ENCODE measurements at regions not wholly inside any gene's neighbourhood (a gene's known extent, or its start where the extent isn't known, plus 50 kb on each side); places are given as distances from the start of the nearest gene placed in this dataset.

GRCh38 chr14:85413836-85414526 is 116.0 kb upstream of the FLRT2 start:
- TF ChIP-seq MAX (IDR thresholded peaks at IDR 0.05; ENCODE audit: low read depth, low read length), result no peak
- TF ChIP-seq POLR2A (IDR thresholded peaks at IDR 0.05; ENCODE audit: extremely low read depth, insufficient read length), result no peak
- TF ChIP-seq CTCF (IDR thresholded peaks at IDR 0.05; ENCODE audit: low read depth, low read length), result no peak
- TF ChIP-seq MYC (IDR thresholded peaks at IDR 0.05; ENCODE audit: low read depth, low read length), result no peak
- no peak overlapping the region for H3K4me3 ChIP-seq (ENCODE audit: low read depth, low read length)
- DNase-seq (ENCODE audit: low read depth), result peak; percentile 53

- no peak overlapping the region for H3K4me3 ChIP-seq (ENCODE audit: low read depth, low read length)
- TF ChIP-seq MAX (IDR thresholded peaks at IDR 0.05; ENCODE audit: low read depth, low read length) (no peak), CTCF (IDR thresholded peaks at IDR 0.05; ENCODE audit: low read depth, low read length) (no peak), POLR2A (IDR thresholded peaks at IDR 0.05; ENCODE audit: extremely low read depth, insufficient read length) (no peak), MYC (IDR thresholded peaks at IDR 0.05; ENCODE audit: low read depth, low read length) (no peak)
- DNase-seq (ENCODE audit: low read depth), result no peak
These were observed 114.8 kb upstream of the FLRT2 start for GRCh38 chr14:85415015-85415712.

- peak; percentile 38 for DNase-seq (ENCODE audit: low read depth)
- H3K4me3 ChIP-seq (ENCODE audit: low read depth, low read length), result no peak overlapping the region
- TF ChIP-seq MYC (IDR thresholded peaks at IDR 0.05; ENCODE audit: low read depth, low read length) (no peak), POLR2A (IDR thresholded peaks at IDR 0.05; ENCODE audit: extremely low read depth, insufficient read length) (no peak), CTCF (IDR thresholded peaks at IDR 0.05; ENCODE audit: low read depth, low read length) (no peak), MAX (IDR thresholded peaks at IDR 0.05; ENCODE audit: low read depth, low read length) (no peak)
These were observed 113.2 kb upstream of the FLRT2 start for GRCh38 chr14:85416771-85417170.

GRCh38 chr14:85417396-85417795 is 112.5 kb upstream of the FLRT2 start:
- DNase-seq (ENCODE audit: low read depth), result no peak
- H3K4me3 ChIP-seq (ENCODE audit: low read depth, low read length), result no peak overlapping the region
- TF ChIP-seq MAX (IDR thresholded peaks at IDR 0.05; ENCODE audit: low read depth, low read length) (no peak), POLR2A (IDR thresholded peaks at IDR 0.05; ENCODE audit: extremely low read depth, insufficient read length) (no peak)

- no peak overlapping the region for H3K4me3 ChIP-seq (ENCODE audit: low read depth, low read length)
- DNase-seq (ENCODE audit: low read depth), result no peak
- TF ChIP-seq MYC (IDR thresholded peaks at IDR 0.05; ENCODE audit: low read depth, low read length) (no peak), POLR2A (IDR thresholded peaks at IDR 0.05; ENCODE audit: extremely low read depth, insufficient read length) (no peak), CTCF (IDR thresholded peaks at IDR 0.05; ENCODE audit: low read depth, low read length) (no peak), MAX (IDR thresholded peaks at IDR 0.05; ENCODE audit: low read depth, low read length) (no peak)
These were observed 111.2 kb upstream of the FLRT2 start for GRCh38 chr14:85418721-85419120.

GRCh38 chr14:85420278-85420677 is 109.7 kb upstream of the FLRT2 start:
- no peak for DNase-seq (ENCODE audit: low read depth)
- no peak for TF ChIP-seq CTCF (IDR thresholded peaks at IDR 0.05; ENCODE audit: low read depth, low read length)
- no peak for TF ChIP-seq POLR2A (IDR thresholded peaks at IDR 0.05; ENCODE audit: extremely low read depth, insufficient read length)
- no peak for TF ChIP-seq MYC (IDR thresholded peaks at IDR 0.05; ENCODE audit: low read depth, low read length)
- no peak for TF ChIP-seq MAX (IDR thresholded peaks at IDR 0.05; ENCODE audit: low read depth, low read length)
- H3K4me3 ChIP-seq (ENCODE audit: low read depth, low read length), result no peak overlapping the region

Measured in NB4 (cell line).